LNCAP (cell line): ENCODE measurements at regions not wholly inside any gene's neighbourhood (a gene's known extent, or its start where the extent isn't known, plus 50 kb on each side); places are given as distances from the start of the nearest gene placed in this dataset.

Experiments
- CTCF ChIP-seq: fragments of 450-650 bp; IDR thresholded peaks from 2 replicates; pipeline ENCODE4 v1.5.1; 2017; ENCODE audit warnings: mild to moderate bottlenecking

GRCh38 chr20:6664574-6664973 lies 102.9 kb upstream of the BMP2 start:
- no peak for TF ChIP-seq CTCF

GRCh38 chr20:6663751-6664388 lies 103.6 kb upstream of the BMP2 start:
- no peak for TF ChIP-seq CTCF

DNA sequence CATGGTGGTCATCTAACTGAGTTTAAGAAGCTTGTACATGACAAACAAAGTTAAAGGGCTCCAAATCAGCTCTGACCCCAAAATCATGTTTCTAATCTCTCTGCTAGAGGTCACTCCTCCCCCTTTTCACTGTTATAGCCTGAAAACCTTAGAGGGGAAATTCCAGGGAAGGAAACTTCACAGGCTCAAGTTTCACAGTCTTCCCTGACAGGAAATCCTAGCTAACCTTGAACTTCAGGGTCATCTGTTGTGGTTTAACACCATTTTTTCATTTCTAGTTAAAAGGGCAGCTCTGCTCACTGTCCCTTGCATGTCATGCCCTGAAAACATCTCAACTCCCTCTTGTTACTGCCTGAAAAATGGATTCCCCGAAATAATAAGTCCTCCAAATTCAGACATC lies 104.4 kb upstream of the BMP2 start:
- TF ChIP-seq CTCF = no peak

GRCh38 chr20:6662309-6662708 lies 105.2 kb upstream of the BMP2 start:
- no peak for TF ChIP-seq CTCF

DNA sequence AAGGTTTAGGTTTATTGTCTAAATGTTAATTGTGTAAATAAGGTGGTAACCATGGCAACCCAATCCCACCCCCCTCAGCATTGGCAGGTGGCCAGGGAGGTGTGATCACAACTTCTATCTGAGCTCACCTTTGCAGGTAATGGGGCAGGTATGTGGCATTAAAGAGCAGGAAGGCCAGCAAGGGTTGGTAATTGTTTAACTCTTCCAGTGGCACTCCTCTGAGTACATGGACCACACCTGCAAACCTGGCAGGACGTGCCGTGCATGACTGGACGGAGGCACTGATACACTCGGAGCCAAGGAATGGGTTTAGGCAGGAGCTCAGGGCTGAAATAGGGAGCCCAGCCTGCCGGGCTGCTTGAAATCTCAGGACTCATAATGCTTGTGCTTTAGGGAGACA lies 107.0 kb upstream of the BMP2 start:
- no peak for TF ChIP-seq CTCF

GRCh38 chr20:6657904-6658303 lies 109.6 kb upstream of the BMP2 start:
- TF ChIP-seq CTCF = no peak

DNA sequence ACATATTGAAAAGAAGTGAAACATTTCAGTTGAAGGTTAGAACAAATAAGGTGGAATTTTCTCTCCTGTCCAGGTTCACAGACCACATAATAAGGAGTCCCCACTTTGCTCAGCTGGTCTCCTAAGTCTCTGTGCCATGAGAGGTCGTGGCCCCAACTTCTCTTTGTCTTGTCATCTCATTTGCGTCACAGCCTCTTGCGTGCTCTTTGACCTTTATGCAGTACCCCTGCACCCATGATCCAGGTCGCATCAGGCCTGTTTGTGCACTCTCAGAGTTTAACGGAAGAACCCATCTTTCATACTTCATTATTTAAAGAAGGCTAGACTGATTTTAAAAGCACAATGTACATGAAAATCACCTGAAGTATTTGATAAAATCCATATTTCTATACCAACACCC lies 110.4 kb upstream of the BMP2 start:
- no peak for TF ChIP-seq CTCF
